Stimulated activated naive B cell treated with anti-CD40 and anti-IgM and Interleukin-4, amounts not matched to agents 10 μg/mL and 1 μg/mL and 100 μg/mL, for 72 hours (primary cell): ENCODE measurements at regions not wholly inside any gene's neighbourhood (a gene's known extent, or its start where the extent isn't known, plus 50 kb on each side); places are given as distances from the start of the nearest gene placed in this dataset.
A peak's percentile ranks its signal among the peaks of the same experiment; 100 is the strongest.

Experiments
- ATAC-seq, 2 donors: fragments of 150-1000 bp; cut with Tn5 transposase; replicated peaks; 2 replicates each; pipeline ENCODE4 v1.10.0; 2021; ENCODE audit warnings: moderate library complexity in 1 of 2
- DNase-seq: peaks from one replicate; pipeline ENCODE4 v3.0.0; 2021
- H3K27ac Mint-ChIP-seq: one replicate; pipeline ENCODE4 v1.8.0; 2022; ENCODE audit warnings: mild to moderate bottlenecking, mixed read lengths
- H3K27me3 Mint-ChIP-seq, 2 donors: one replicate each; pipeline ENCODE4 v1.8.0; 2022; ENCODE audit warnings: mixed read lengths in 2 of 2
- H3K36me3 Mint-ChIP-seq, 2 donors: one replicate each; pipeline ENCODE4 v1.8.0; 2022; ENCODE audit warnings: mixed read lengths in 2 of 2, mild to moderate bottlenecking in 1 of 2
- H3K4me1 Mint-ChIP-seq, 2 donors: one replicate each; pipeline ENCODE4 v1.8.0; 2022; ENCODE audit warnings: mixed read lengths in 2 of 2, mild to moderate bottlenecking in 1 of 2
- H3K4me3 Mint-ChIP-seq, 2 donors: one replicate each; pipeline ENCODE4 v1.8.0; 2022; ENCODE audit warnings: mild to moderate bottlenecking in 2 of 2, mixed read lengths in 2 of 2, moderate library complexity in 1 of 2
- H3K9me3 Mint-ChIP-seq, 2 donors: one replicate each; pipeline ENCODE4 v1.8.0; 2022; ENCODE audit warnings: mixed read lengths in 2 of 2, mild to moderate bottlenecking in 1 of 2

DNA sequence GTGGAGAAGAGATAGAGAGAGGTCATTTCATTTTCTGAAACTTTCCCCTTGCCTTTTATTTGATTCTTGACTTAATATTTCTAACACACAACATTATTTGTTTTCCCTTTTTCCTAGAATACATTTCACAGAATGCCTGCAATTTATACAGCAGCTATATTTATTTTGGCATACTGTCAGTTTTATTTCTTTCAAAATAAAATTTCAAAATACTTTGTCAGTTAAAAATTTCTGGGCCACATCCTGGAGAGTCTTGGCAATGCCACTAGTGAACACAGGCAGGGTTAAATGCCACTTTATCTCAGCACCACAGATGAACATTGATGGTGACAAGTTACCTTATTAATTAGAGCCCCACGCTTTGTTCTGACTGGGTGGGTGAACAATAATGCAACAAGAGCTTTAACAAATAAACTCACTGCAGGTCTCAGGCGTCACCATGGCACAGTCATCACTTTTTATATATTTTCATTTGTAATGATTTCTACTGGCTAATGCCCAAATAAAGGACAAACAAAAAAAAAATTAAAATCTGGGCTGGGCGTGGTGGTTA is 494.0 kb downstream of the KIF20B start:
- DNase-seq (no peak), ATAC-seq (no peak)
- Mint-ChIP-seq H3K9me3 (no peaks in the 10 kb centered on the region), H3K36me3 (no peaks in the 10 kb centered on the region), H3K27ac (no peak overlapping the region), H3K4me1 (no peaks in the 10 kb centered on the region), H3K4me3 (no peak overlapping the region), H3K27me3 (no peaks in the 10 kb centered on the region)

DNA sequence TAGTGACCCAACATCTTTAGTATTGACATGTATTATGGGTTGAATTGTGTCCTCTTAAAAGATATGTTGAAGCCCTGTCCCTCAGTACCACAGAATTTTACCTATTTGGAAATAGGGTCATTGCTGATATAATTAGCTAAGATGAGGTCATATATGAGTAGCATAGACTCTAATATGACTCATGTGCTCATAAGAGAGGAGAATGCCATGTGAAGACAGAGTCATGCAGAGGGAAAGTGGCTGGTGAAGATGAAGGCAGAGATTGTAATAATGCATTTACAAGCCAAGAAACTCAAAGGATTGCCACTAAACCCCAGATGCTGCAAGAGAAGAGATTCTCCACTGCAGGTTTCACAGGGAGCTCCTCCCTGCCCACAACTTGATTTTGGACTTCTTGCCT is 496.4 kb downstream of the KIF20B start:
- Mint-ChIP-seq H3K27me3 (no peaks in the 10 kb centered on the region), H3K36me3 (no peaks in the 10 kb centered on the region), H3K27ac (no peak overlapping the region), H3K4me3 (no peak overlapping the region), H3K9me3 (no peaks in the 10 kb centered on the region), H3K4me1 (no peaks in the 10 kb centered on the region)
- DNase-seq (no peak), ATAC-seq (no peak)

DNA sequence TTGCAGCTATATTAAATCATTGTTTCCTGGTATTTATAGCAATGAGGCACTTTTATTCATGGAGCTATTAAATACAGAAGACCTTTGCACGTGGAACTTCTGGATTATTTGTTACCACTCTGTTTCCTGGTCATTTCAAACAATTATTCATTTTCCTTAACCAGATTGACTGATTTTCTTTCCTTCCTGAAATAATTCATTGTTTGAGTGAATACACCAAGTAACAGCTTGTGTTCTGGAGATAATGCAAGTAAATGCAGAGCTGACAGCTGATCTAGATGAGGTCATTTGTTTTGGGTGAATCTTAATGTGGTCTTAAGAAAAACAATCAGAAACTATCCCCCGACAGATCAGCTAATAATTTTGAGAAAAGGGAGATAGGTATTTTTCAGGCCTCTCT is 497.7 kb downstream of the KIF20B start:
- Mint-ChIP-seq H3K36me3 (no peaks in the 10 kb centered on the region), H3K27me3 (no peaks in the 10 kb centered on the region), H3K9me3 (no peaks in the 10 kb centered on the region), H3K4me1 (no peaks in the 10 kb centered on the region), H3K4me3 (no peak overlapping the region), H3K27ac (no peak overlapping the region)
- no peak for DNase-seq
- no peak for ATAC-seq

DNA sequence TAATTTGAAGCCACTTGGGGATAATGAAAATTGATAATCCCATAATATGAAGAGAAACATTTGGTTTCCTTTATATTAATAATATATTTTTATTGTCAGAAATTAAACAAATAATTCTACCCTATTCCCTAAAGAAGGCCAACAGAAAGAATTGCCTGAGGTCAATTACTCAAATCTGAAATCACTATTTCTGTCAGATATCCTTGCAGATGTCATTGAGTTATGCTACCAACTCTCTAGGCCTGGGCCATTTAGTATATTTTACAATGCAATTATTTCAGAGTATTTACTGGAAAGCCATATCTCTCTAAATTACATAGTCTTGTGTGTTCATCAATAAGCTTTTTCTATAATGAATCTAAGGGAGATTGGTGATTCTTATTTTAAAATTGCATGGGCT is 498.1 kb downstream of the KIF20B start:
- ATAC-seq (no peak), DNase-seq (no peak)
- H3K4me1 Mint-ChIP-seq, result no peaks in the 10 kb centered on the region
- no peak overlapping the region for H3K27ac Mint-ChIP-seq
- H3K36me3 Mint-ChIP-seq, result no peaks in the 10 kb centered on the region
- H3K4me3 Mint-ChIP-seq, result no peak overlapping the region
- H3K27me3 Mint-ChIP-seq, result no peaks in the 10 kb centered on the region
- no peaks in the 10 kb centered on the region for H3K9me3 Mint-ChIP-seq

DNA sequence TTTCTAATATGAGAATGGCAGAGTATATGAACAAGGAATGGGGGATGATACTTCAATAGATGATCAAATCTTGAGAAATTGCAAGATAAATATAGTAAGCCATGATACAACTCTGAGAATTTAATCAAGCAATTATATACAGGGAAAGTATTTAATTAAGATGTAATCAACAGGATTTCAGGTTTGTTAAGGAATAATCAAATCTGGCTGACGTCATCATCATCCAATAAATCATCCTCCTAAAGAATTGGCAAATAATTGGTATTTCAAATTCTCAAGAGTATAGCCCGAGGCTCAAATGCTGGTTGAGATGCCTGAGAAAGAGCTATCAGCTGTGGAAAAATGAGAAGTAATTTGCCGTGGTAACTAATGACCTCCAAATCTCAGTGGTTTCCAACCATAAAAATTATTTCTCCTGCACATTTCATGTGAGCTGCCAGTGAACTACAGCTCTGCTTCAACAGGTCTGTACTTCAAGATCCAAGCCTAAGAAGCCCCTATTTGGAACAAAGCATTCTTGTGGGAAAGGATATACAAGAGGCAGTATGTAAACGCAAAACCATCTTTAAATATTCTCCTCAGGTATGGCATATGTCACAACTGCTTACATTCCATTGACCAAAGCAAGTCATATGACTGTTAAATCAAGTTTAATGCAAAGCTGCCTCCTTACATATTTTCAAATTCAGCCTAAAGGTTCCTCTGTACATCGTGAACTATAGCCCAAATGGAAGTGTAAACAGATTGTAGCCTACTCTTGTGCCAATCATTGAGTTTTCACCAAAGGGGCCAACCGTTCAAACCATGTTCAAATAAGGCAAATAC is 503.0 kb downstream of the KIF20B start:
- Mint-ChIP-seq H3K9me3 (no peaks in the 10 kb centered on the region), H3K36me3 (no peaks in the 10 kb centered on the region), H3K4me1 (no peaks in the 10 kb centered on the region), H3K4me3 (no peak overlapping the region), H3K27ac (no peak overlapping the region), H3K27me3 (no peaks in the 10 kb centered on the region)
- ATAC-seq (no peak), DNase-seq (no peak)

DNA sequence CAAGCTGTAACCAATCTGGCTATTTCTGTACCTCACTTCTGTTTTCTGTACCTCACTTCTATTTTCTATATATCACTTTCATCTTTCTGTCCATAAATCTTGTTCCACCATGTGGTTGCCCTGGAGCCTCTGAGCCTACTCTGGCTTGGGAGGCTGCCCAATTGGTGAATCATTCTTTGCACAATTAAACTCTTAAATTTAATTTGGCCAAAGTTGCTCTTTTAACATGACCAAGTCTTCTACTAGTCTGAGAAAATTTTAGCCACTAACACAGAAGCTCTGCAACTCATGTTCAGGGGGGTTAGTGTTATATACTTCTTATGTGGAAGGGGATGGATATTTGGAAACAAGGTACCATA is 503.5 kb downstream of the KIF20B start:
- Mint-ChIP-seq H3K27me3 (no peaks in the 10 kb centered on the region), H3K4me1 (no peaks in the 10 kb centered on the region), H3K36me3 (no peaks in the 10 kb centered on the region), H3K27ac (no peak overlapping the region), H3K9me3 (no peaks in the 10 kb centered on the region), H3K4me3 (no peak overlapping the region)
- DNase-seq (no peak), ATAC-seq (no peak)

DNA sequence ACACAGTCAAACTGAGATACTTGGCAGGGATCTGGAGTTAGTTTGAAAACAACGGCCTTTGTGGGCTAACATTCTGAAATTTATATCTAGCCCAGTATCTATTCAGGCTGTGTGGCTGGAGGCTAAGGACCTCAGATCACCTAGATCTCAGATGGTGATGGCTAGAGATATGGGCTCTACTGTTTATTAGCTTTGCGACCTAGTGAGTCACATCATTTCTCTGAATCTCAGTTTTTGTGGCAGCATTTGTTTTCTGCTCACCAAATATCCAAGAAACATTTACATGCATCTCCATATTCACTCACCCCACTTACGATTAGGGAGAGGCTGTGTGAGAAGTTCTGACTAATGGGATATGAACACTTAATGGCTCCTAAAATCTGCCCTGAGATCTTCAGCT is 503.9 kb downstream of the KIF20B start:
- Mint-ChIP-seq H3K9me3 (no peaks in the 10 kb centered on the region), H3K27me3 (no peaks in the 10 kb centered on the region), H3K4me1 (no peaks in the 10 kb centered on the region), H3K27ac (no peak overlapping the region), H3K4me3 (no peak overlapping the region), H3K36me3 (no peaks in the 10 kb centered on the region)
- ATAC-seq (no peak), DNase-seq (no peak)

DNA sequence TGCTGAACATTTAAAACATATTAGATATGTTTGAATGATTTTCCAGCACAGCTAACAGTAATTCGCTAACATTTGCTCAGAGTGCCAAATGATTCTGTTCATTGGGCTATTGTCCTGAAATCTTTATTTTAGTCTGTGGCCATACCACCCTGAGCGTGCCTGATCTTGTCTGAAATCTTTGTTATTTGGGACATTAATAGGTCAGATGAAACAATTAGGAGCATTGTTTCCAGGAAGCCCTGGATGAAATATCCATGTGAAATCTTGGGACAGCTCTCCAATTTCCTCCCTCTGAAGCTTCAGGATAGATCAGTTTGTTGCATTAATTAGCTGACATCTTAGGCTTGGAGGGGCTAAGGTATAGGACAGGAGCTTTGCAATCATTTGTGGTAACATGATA is 512.0 kb downstream of the KIF20B start:
- Mint-ChIP-seq H3K9me3 (no peaks in the 10 kb centered on the region), H3K4me3 (no peak overlapping the region), H3K36me3 (no peaks in the 10 kb centered on the region), H3K27ac (no peak overlapping the region), H3K27me3 (no peaks in the 10 kb centered on the region), H3K4me1 (no peaks in the 10 kb centered on the region)
- no peak for DNase-seq
- ATAC-seq, result no peak

DNA sequence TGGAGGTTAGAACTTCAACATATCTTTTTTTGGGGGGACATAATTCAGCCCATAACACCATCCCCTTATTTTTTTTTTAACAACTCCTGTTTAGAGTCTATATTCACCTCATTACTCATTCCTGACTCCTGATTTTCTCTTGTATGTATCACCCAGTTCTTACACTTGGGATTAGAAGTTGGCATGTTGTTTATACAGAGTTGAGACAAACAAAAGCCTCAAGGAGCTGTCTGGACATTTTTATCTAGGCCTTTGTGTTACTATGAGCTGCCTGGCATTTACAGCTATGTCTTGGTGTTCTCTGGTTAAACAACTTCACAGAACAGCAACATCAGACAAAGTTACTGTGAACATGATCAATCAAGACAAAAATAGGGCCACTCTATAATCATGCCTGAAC is 517.5 kb downstream of the KIF20B start:
- H3K4me1 Mint-ChIP-seq, result no peaks in the 10 kb centered on the region
- ATAC-seq, result no peak
- no peaks in the 10 kb centered on the region for H3K27me3 Mint-ChIP-seq
- H3K4me3 Mint-ChIP-seq, result no peak overlapping the region
- H3K9me3 Mint-ChIP-seq, result no peaks in the 10 kb centered on the region
- H3K27ac Mint-ChIP-seq, result no peak overlapping the region
- no peaks in the 10 kb centered on the region for H3K36me3 Mint-ChIP-seq
- DNase-seq, result no peak

DNA sequence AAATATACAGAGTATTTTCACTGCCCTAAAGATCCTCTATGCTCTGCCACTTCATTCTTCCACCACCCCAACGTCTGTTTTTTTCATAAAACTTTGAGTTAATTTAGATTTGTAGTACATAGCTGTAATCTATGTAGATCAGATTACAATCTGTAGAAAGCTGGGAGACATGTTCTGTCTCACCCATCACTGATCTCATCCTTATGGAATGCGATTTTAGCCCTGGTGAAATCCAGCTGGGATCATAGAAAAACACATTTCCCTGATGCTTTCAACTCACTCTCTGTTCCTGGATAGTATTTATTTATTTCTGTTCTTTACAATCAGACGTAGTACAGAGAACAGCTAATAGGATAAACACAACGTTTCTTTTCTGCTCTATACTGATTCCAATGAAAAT is 521.0 kb downstream of the KIF20B start:
- ATAC-seq (no peak), DNase-seq (no peak)
- no peaks in the 10 kb centered on the region for H3K9me3 Mint-ChIP-seq
- no peaks in the 10 kb centered on the region for H3K27me3 Mint-ChIP-seq
- H3K4me3 Mint-ChIP-seq, result no peak overlapping the region
- H3K4me1 Mint-ChIP-seq, result peaks cover 0 to 2% of the 10 kb centered on the region in 2 donors
- H3K36me3 Mint-ChIP-seq, result no peaks in the 10 kb centered on the region
- no peak overlapping the region for H3K27ac Mint-ChIP-seq

DNA sequence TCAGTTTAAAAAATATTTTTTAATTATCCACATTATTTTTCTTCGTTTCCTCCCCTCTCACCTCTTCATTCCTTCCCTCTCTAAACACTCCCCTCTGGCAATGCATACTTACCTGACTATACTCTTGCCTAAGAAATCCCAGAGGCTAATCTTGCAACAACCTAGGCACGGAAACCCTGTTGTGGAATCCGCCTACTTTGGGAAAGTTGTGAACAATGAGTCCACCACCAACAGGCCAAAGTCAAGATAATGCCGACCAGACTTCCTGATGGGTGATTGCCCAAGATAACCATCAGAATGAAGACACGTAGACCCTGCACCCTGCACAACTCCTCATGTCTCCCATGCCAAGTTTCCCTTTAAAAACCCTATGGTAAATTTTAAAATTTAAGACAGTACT is 521.5 kb downstream of the KIF20B start:
- Mint-ChIP-seq H3K4me3 (no peak overlapping the region), H3K36me3 (no peaks in the 10 kb centered on the region), H3K9me3 (no peaks in the 10 kb centered on the region), H3K4me1 (peaks cover 0 to 2% of the 10 kb centered on the region in 2 donors), H3K27me3 (no peaks in the 10 kb centered on the region), H3K27ac (no peak overlapping the region)
- ATAC-seq (no peak), DNase-seq (no peak)

DNA sequence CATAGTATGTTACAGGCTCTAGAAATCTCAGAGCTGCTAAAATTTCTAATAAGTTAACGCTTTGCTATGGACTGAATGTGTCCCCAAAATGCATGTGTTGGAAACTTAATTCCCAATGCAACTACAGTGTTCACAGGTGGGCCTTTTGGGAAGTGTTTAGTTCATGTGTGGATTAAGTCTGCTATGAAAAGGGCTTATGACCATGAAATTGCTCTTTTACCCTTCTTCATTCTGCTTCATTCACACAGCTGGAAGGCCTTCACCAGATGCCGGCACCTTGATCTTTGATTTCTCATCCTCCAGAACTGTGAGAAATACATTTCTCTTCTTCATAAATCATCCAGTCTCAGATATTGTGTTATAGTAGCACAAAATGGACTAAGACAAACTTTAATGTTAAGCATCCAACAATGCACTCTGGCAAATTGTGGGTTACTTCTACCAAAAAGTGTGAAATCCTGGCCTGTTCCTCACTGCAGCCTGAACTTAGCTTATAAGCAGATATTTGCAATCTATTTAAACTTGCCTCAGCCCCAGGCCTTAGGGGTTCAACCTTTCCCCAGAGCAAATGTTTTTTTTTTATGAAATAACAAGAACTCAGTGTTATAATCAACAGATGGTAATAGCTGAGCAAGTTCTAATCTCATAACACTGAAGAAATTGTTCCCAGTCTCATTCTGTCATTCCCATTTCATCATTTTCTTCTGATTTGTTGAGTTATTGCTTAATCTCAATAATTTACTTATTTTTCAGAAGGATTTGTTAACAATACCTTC is 523.6 kb downstream of the KIF20B start:
- Mint-ChIP-seq H3K9me3 (peaks cover 2 to 6% of the 10 kb centered on the region in 2 donors), H3K27ac (no peak overlapping the region), H3K36me3 (peaks cover 0 to 7% of the 10 kb centered on the region in 2 donors), H3K27me3 (peaks cover 0 to 6% of the 10 kb centered on the region in 2 donors), H3K4me3 (no peak overlapping the region), H3K4me1 (peaks cover 0 to 2% of the 10 kb centered on the region in 2 donors)
- DNase-seq (no peak), ATAC-seq (no peak)

DNA sequence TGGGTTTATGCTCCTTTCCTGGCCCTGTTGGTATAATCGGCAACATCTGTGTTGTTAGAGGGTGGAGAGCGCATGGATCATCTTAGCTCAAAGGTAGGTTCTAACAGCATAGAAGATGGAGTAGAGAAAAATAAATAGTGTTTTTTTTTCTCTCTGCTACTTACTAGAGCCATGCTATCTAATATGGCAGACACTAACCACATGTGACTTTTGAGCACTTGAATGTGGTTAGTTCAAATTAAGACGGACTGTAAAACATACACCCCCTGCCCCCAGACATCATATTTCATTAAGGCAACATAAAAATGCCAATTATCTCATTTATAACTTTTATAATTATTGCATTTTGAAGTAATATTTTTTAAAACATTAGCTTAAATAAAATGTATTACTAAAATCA is 525.1 kb downstream of the KIF20B start:
- DNase-seq, result no peak
- Mint-ChIP-seq H3K4me3 (no peak overlapping the region), H3K4me1 (peaks cover 0 to 2% of the 10 kb centered on the region in 2 donors), H3K36me3 (peaks cover 0 to 7% of the 10 kb centered on the region in 2 donors), H3K27ac (no peak overlapping the region), H3K27me3 (peaks cover 6 to 7% of the 10 kb centered on the region in 2 donors), H3K9me3 (peaks cover 2 to 12% of the 10 kb centered on the region in 2 donors)
- no peak for ATAC-seq

DNA sequence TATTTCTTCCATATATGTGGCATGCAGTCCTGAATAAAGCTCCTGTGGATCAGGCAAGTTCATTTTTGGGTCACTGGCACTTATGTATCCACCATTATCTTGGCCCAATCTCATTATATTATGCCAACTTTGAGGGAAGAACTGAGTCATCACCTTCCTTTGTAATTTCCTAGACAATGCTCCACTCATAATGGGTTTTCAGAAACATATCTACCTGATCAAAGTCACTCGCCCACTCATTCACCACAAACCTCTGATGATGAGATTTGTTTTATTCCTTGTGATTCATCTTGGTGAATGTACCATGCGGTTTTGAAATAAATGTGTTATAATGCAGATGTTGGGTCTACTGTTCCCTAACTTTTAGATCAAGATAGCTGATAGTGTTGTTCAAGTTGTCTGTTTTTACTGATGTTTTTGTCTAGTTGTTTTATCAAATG is 525.8 kb downstream of the KIF20B start:
- Mint-ChIP-seq H3K4me1 (peaks cover 0 to 2% of the 10 kb centered on the region in 2 donors), H3K4me3 (no peak overlapping the region), H3K27ac (no peak overlapping the region), H3K36me3 (peaks cover 0 to 7% of the 10 kb centered on the region in 2 donors), H3K27me3 (peaks cover 6 to 7% of the 10 kb centered on the region in 2 donors), H3K9me3 (peaks cover 5 to 12% of the 10 kb centered on the region in 2 donors)
- ATAC-seq (peak; percentile 55 to 59), DNase-seq (no peak)

DNA sequence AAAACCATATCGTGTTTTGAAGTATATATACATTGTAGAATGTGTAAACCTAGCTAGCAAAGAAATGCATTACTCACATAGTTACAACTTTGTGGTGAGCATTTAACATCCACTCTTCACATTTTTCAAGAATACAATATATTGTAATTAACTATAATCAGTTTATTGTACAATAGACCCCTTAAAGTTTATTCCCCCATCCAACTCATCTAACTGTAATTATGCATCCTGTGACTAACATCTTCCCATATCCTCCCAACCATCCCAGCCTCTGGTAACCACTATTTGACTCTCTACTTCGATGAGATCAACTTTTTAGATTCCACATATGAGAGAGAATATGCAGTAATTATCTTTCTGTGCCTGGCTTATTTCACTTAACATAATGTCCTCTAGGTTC is 526.4 kb downstream of the KIF20B start:
- H3K27me3 Mint-ChIP-seq, result peaks cover 6 to 7% of the 10 kb centered on the region in 2 donors
- H3K9me3 Mint-ChIP-seq, result peaks cover 6 to 12% of the 10 kb centered on the region in 2 donors
- H3K36me3 Mint-ChIP-seq, result peaks cover 0 to 7% of the 10 kb centered on the region in 2 donors
- H3K4me1 Mint-ChIP-seq, result peaks cover 0 to 2% of the 10 kb centered on the region in 2 donors
- H3K27ac Mint-ChIP-seq, result no peak overlapping the region
- no peak overlapping the region for H3K4me3 Mint-ChIP-seq
- ATAC-seq (no peak), DNase-seq (no peak)
